ENCODE measurements at regions not wholly inside any gene's neighbourhood (a gene's known extent, or its start where the extent isn't known, plus 50 kb on each side); places are given as distances from the start of the nearest gene placed in this dataset.

DNA sequence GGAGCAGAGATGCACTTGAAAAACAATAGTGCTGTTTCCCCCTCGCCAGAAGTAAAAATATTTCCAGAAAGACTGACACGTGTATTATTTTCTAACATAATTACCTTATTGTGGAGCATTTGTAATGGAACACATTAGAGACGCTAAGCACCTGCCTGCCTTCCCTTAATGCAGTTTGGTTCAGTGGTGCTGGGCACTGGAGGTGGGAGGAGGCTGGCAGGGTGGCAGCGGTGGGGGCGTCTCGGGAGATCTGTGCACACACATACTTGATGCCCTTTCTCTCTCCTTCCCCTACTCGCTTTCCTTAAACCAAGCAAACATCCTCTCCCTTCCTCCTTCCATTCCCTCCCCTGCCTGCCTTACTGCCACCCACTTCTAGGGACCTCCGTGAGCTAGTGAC is 156.6 kb upstream of the SDK2 start:
- ATAC-seq (no peak), DNase-seq (no peak)
- Mint-ChIP-seq H3K36me3 (ENCODE audit: low read depth) (peaks cover 2% of the 10 kb centered on the region), H3K27me3 (peaks cover 10% of the 10 kb centered on the region), H3K4me1 (peaks cover 2% of the 10 kb centered on the region), H3K27ac (no peak overlapping the region), H3K4me3 (no peak overlapping the region)
- H3K9me3 ChIP-seq (ENCODE audit: control insufficient read depth, low read length, poor library complexity, severe bottlenecking): no peaks in the 10 kb centered on the region

DNA sequence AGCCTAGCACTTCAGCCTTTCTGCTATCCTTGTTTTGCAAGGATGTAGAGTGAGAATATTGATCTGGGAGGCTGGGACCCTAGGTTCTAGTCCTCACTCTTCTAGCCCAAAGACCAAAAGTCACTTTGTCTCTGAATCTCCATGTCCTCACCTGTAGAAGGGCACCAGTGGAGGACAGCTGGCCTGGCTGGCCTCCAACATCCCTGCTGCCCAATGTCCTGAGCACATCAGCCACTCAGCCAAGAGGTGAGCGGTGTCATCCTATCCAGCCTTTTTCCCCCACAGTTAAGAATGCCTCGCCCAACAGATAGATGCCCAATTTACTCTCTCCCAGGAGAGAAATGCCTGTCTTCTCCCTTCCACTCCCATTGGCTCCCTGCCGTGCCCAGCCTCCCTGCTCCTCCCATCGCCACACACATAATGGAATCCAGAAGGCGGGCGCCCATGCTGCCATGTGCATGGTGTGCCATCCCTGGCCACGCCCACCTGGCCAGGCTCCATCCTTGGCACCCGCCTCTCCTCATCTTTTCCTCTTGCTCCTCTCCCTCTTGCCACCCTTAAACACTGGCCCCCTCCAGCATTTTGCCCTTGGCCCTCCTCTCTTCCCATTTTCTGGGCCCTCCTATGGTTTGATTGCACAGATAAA is 157.3 kb upstream of the SDK2 start:
- H3K4me1 Mint-ChIP-seq: peaks cover 2% of the 10 kb centered on the region
- no peak overlapping the region for H3K27ac Mint-ChIP-seq
- peaks cover 2% of the 10 kb centered on the region for H3K36me3 Mint-ChIP-seq (ENCODE audit: low read depth)
- DNase-seq: no peak
- H3K4me3 Mint-ChIP-seq: no peak overlapping the region
- no peak for ATAC-seq
- peaks cover 10% of the 10 kb centered on the region for H3K27me3 Mint-ChIP-seq
- no peaks in the 10 kb centered on the region for H3K9me3 ChIP-seq (ENCODE audit: control insufficient read depth, low read length, poor library complexity, severe bottlenecking)

DNA sequence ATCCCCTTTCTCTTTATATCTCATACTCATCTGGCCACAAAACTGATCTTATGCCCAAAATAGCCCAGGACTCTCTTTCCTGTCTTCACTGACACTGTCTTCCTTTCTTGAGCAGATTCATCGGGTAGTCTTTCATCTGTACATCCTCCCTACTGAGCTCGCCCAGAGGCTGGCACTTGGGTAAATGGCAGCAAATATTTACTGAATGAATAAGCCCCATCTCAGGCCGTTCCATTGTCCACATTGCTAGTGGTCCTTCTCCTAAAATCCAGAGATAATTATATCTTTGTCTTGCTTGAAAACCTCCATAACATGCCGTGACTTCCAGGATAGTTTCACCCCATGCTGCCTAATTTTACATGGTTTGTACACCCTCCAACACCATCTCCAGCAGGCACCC is 158.1 kb upstream of the SDK2 start:
- no peak for ATAC-seq
- peaks cover 2% of the 10 kb centered on the region for H3K36me3 Mint-ChIP-seq (ENCODE audit: low read depth)
- H3K4me1 Mint-ChIP-seq: peaks cover 2% of the 10 kb centered on the region
- H3K27me3 Mint-ChIP-seq: peaks cover 4% of the 10 kb centered on the region
- DNase-seq: no peak
- no peak overlapping the region for H3K27ac Mint-ChIP-seq
- no peaks in the 10 kb centered on the region for H3K9me3 ChIP-seq (ENCODE audit: control insufficient read depth, low read length, poor library complexity, severe bottlenecking)
- no peak overlapping the region for H3K4me3 Mint-ChIP-seq

DNA sequence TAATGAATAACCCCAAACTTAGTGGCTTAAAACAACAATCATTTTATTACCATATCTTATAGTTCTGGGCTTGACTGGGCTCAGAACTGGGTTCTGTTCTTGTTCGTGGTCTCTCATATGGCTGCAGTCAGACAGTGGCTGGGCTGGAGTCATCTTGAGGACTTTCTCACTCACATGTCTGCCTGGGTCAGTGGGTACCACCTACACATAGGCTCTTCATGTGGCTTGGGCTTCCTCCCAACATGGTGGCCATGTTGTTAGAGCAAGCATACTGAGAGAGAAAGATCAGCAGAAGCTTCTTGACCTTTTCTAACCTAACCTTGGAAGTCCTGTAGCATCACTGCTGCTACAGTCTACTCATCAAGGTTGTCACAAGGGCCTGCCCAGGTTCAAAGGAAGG is 158.6 kb upstream of the SDK2 start:
- Mint-ChIP-seq H3K27me3 (peaks cover 4% of the 10 kb centered on the region), H3K27ac (no peak overlapping the region), H3K36me3 (ENCODE audit: low read depth) (peaks cover 2% of the 10 kb centered on the region), H3K4me3 (no peak overlapping the region), H3K4me1 (peaks cover 2% of the 10 kb centered on the region)
- DNase-seq (no peak), ATAC-seq (no peak)
- no peaks in the 10 kb centered on the region for H3K9me3 ChIP-seq (ENCODE audit: control insufficient read depth, low read length, poor library complexity, severe bottlenecking)

DNA sequence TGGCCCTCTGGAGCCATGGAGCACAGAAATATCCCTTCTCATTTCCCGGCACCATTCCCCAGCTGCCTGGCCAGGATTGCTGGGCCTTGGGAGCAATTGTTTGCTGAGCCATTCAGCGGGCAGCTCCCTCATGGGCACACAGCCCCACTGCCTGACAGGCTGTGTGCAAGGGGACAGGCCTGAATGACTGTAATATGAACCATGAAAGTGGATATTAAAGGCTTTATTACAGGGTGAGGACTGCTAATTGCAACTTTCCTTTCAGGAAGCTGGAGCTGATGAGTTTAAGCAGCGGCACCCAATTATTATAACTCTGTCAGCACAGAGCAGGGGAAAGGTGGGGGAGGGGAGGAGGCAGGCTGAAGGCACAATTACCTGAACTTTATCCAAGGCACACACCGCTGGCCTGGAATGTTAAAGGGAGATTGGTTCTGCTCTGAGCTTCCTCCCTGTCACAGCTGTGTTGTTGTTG is 159.8 kb upstream of the SDK2 start:
- H3K27me3 Mint-ChIP-seq: no peaks in the 10 kb centered on the region
- no peaks in the 10 kb centered on the region for H3K9me3 ChIP-seq (ENCODE audit: control insufficient read depth, low read length, poor library complexity, severe bottlenecking)
- peaks cover 2% of the 10 kb centered on the region for H3K4me1 Mint-ChIP-seq
- DNase-seq: no peak
- H3K36me3 Mint-ChIP-seq (ENCODE audit: low read depth): peaks cover 2% of the 10 kb centered on the region
- no peak for ATAC-seq
- no peak overlapping the region for H3K4me3 Mint-ChIP-seq
- no peak overlapping the region for H3K27ac Mint-ChIP-seq

DNA sequence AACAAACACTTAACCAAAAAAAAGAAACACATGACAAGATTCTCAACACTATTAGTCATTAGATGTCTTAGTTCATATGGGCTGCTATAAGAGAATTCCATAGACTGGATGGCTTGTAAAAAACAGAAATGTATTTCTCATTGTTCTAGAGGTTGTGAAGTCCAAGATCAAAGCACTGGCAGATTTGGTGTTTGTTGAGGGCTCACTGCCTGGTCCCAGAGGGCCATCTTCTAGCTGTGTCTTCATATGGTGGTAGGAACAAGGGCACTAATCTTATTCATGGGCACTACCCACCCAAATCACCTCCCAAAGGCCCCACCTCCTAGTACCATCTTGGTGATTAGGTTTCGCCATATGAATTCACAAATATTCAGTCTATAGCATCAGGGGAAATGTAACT is 162.5 kb upstream of the SDK2 start:
- no peaks in the 10 kb centered on the region for H3K9me3 ChIP-seq (ENCODE audit: control insufficient read depth, low read length, poor library complexity, severe bottlenecking)
- Mint-ChIP-seq H3K4me3 (no peak overlapping the region), H3K4me1 (peaks cover 2% of the 10 kb centered on the region), H3K27me3 (no peaks in the 10 kb centered on the region), H3K27ac (no peak overlapping the region), H3K36me3 (ENCODE audit: low read depth) (peaks cover 2% of the 10 kb centered on the region)
- DNase-seq: no peak
- ATAC-seq: no peak

DNA sequence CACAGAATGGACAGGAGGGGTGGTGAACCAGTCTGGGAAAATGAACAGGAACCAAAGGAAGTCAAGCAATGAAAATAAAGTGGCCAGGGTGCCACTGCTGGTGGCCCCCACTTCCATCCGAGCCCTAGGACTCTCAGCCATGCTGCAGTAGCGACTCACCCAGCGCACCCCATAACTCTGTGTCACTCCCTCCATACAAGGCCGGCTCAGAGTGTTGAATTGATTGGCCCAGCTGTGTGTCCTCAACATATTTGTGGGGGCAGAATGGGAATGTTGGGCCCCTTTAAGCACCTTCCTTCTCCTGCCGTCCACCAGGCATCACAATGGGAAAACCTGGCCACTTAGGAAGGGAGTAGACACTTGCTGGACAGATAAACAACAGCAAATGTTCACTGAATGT is 169.0 kb upstream of the SDK2 start:
- Mint-ChIP-seq H3K4me3 (no peak overlapping the region), H3K4me1 (no peaks in the 10 kb centered on the region), H3K36me3 (ENCODE audit: low read depth) (no peaks in the 10 kb centered on the region), H3K27ac (no peak overlapping the region), H3K27me3 (no peaks in the 10 kb centered on the region)
- ATAC-seq: no peak
- DNase-seq: no peak
- no peaks in the 10 kb centered on the region for H3K9me3 ChIP-seq (ENCODE audit: control insufficient read depth, low read length, poor library complexity, severe bottlenecking)

DNA sequence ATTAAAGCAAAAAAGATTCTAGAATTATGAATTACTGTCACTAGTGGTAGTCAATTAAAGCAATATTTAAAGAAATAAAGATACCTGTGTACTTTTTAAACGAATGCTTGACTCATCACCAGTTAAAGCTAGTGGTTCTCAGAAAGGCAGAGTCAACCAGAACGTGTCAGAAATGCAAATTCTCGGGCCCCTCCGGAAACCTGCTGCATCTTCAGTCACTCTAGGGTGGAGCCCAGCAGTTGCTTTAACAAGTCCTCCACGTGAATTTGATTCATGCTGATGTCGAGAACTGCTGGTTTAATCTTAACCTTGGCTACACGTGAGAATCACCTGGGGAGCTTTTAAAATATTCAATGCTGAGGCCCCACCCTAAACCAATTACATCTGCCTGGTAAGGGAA is 169.8 kb upstream of the SDK2 start:
- ATAC-seq: peak; percentile 27
- H3K4me3 Mint-ChIP-seq: no peak overlapping the region
- H3K4me1 Mint-ChIP-seq: no peaks in the 10 kb centered on the region
- H3K27me3 Mint-ChIP-seq: no peaks in the 10 kb centered on the region
- no peak for DNase-seq
- no peaks in the 10 kb centered on the region for H3K9me3 ChIP-seq (ENCODE audit: control insufficient read depth, low read length, poor library complexity, severe bottlenecking)
- no peaks in the 10 kb centered on the region for H3K36me3 Mint-ChIP-seq (ENCODE audit: low read depth)
- no peak overlapping the region for H3K27ac Mint-ChIP-seq

DNA sequence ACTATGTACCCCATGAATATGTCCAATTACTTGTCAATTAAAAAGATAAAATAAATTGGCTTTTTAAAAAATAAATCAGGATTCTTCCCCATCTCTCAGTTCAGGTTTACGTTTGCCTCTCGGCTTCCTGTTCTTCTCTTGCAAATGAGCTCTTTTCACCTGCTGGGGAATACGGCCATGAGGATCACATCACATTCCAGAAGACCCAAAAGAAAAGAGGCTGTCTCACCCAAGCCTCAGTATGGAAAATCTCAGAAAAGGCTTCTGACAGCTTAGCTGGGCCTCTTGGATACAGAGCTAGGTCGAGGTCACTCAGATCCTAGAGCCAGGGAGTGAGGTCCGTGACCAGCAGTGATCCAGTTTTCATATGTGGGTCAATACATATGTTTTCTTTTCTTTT is 171.2 kb upstream of the SDK2 start:
- H3K9me3 ChIP-seq (ENCODE audit: control insufficient read depth, low read length, poor library complexity, severe bottlenecking): no peaks in the 10 kb centered on the region

DNA sequence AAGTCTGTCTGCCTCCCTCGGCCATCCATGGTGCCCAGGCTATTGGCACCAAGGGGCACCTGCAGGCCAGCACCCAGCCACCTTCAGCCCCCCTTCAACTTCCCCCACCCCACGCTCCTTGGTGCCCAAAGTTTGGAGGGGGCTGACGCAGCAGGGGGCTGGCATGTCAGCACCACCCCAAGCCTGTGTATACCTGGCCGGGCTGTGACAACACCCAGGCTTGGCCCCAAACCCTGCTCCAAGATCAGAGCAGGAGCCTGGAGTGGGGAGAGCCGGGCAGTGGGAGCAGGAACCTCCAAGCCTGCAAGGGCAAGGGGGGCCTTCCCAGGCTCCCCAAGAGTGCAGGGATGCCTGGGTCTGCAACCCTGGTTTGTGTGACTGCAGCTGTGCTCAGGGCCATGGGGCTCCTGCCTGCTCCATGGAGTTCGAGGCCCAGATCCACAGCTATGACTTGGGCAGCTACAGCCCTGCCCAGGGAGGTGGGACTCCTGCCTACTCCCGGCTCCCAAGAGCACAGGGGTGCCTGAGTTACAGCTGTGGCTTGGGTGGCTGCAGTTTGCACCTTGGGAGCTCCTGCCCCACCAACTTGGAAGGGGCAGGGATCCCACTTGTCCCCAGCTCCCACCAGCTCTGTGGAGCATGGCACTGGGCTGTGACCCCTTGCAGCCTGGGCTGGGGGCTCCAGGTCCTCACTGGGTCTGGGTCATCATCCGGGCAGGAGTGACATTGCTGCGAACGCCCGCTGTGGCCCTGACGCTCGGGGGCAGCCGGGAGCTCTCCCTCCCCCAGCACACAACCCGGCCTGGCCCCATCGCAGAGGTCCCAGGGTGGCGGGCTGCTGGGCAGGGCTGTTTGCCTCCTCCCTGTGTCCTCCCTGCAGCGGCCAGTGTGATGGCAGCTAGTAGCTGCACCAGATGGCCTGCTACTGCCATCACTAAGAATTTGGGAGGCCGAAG is 175.5 kb upstream of the SDK2 start:
- H3K27me3 Mint-ChIP-seq: no peaks in the 10 kb centered on the region
- ATAC-seq: no peak
- H3K36me3 Mint-ChIP-seq (ENCODE audit: low read depth): no peaks in the 10 kb centered on the region
- no peak for DNase-seq
- peaks cover 23% of the 10 kb centered on the region for H3K4me1 Mint-ChIP-seq
- H3K9me3 ChIP-seq (ENCODE audit: control insufficient read depth, low read length, poor library complexity, severe bottlenecking): no peaks in the 10 kb centered on the region
- no peak overlapping the region for H3K27ac Mint-ChIP-seq
- no peak overlapping the region for H3K4me3 Mint-ChIP-seq

More for the DNA sequence above, 171.2 kb upstream of the SDK2 start:
- ATAC-seq: no peak
- no peak for DNase-seq
- no peak overlapping the region for H3K4me3 Mint-ChIP-seq
- H3K27me3 Mint-ChIP-seq: no peaks in the 10 kb centered on the region
- no peaks in the 10 kb centered on the region for H3K4me1 Mint-ChIP-seq
- no peak overlapping the region for H3K27ac Mint-ChIP-seq
- H3K36me3 Mint-ChIP-seq (ENCODE audit: low read depth): no peaks in the 10 kb centered on the region

DNA sequence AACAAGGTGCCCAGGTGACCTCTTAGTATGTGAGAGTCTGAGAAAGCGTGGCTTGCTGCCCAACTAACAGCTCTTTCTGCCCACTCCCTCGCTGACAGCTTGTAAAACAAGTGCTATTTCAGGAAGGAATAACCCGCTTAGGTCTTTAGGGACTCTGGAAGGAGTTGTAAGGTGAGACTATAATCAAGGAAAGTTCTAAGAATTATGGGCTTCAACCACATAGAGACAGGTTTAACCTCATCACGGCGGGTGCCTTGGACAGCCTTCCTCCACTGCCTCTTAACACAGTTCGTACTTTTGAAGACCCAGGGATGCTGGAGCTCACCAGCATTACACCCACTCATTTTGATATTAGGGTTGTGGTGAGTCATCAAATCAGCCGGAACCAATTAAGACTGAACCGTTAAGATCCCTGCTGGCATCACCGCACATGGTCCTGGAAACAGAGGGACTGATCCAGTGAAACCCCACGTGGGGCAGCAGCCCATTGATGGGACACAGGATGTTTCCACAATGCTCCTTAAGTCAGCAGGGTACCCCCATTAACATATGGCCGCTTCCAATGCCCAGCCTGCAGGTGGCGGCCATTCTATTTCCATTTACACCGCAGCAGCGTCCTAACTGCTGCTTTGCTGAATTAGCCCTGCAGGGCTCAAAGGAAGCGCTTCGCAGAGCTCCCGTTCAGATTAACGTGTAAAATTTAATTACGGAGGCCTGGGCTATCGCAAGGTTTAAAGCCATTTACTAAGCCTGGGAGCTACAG is 176.6 kb upstream of the SDK2 start:
- ATAC-seq (no peak), DNase-seq (no peak)
- H3K4me1 Mint-ChIP-seq: peaks cover 26% of the 10 kb centered on the region
- H3K36me3 Mint-ChIP-seq (ENCODE audit: low read depth): no peaks in the 10 kb centered on the region
- no peaks in the 10 kb centered on the region for H3K9me3 ChIP-seq (ENCODE audit: control insufficient read depth, low read length, poor library complexity, severe bottlenecking)
- H3K27me3 Mint-ChIP-seq: no peaks in the 10 kb centered on the region
- H3K4me3 Mint-ChIP-seq: no peak overlapping the region
- H3K27ac Mint-ChIP-seq: no peak overlapping the region

DNA sequence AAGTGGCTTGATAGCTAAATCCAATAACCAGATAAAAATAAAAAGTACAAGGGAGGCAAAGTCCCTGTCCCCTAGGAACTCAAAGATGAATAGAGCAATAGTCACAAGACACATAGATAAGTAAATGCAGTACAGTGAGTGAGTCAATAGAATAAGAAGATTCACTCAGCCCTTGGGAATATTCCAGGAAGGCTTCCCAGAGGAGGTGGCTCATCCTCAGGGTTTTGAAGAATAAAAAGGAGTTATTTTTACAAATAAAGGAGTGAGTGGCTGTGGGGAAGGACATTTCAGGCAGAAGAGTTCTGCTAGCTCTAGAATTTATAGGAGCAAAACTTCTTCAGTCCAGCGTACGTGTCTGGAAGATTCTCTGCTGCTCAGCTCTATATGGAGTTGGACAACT is 177.4 kb upstream of the SDK2 start:
- Mint-ChIP-seq H3K4me1 (peaks cover 28% of the 10 kb centered on the region), H3K27ac (no peak overlapping the region), H3K27me3 (no peaks in the 10 kb centered on the region), H3K4me3 (peak overlapping the region; percentile 19), H3K36me3 (ENCODE audit: low read depth) (no peaks in the 10 kb centered on the region)
- no peak for DNase-seq
- H3K9me3 ChIP-seq (ENCODE audit: control insufficient read depth, low read length, poor library complexity, severe bottlenecking): no peaks in the 10 kb centered on the region
- no peak for ATAC-seq

DNA sequence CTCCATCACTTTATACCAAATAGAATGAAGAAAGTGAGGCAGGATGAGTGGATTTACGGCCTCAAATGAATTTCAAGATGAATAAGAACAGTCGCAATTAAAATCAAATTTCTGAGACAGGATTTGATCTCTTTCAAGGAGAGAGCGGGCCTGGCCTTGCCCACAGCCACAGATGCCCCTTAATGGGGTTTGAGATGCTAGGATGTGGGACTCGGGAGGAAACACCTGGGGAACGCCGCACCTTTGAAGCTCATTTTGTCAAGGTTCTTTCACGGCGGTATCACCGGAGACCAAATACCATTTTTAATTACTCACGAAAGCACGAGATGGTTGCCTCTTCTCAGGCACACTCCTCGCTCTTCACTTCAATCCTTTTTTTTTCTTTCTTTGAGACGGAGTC is 178.1 kb upstream of the SDK2 start:
- peak; percentile 51 for ATAC-seq

More for the DNA sequence above, 178.1 kb upstream of the SDK2 start:
- Mint-ChIP-seq H3K4me1 (peaks cover 32% of the 10 kb centered on the region), H3K27ac (peak overlapping the region; percentile 90), H3K36me3 (ENCODE audit: low read depth) (no peaks in the 10 kb centered on the region), H3K4me3 (peak overlapping the region; percentile 75), H3K27me3 (no peaks in the 10 kb centered on the region)
- no peaks in the 10 kb centered on the region for H3K9me3 ChIP-seq (ENCODE audit: control insufficient read depth, low read length, poor library complexity, severe bottlenecking)
- no peak for DNase-seq
